GM21825 (cell line): ENCODE measurements at regions not wholly inside any gene's neighbourhood (a gene's known extent, or its start where the extent isn't known, plus 50 kb on each side); places are given as distances from the start of the nearest gene placed in this dataset.
"Not testable (repeated sequence)": the region's sequence is repeated elsewhere in the genome, so short reads cannot be mapped to it uniquely, and the experiment has no call there.

ENCODE experiments used
- ATAC-seq: cut with Tn5 transposase; IDR thresholded peaks from one replicate; pipeline ENCODE4 v1.9.1; 2021; ENCODE audit warnings: mild to moderate bottlenecking, moderate library complexity; ENCODE audit not compliant: unreplicated experiment

DNA sequence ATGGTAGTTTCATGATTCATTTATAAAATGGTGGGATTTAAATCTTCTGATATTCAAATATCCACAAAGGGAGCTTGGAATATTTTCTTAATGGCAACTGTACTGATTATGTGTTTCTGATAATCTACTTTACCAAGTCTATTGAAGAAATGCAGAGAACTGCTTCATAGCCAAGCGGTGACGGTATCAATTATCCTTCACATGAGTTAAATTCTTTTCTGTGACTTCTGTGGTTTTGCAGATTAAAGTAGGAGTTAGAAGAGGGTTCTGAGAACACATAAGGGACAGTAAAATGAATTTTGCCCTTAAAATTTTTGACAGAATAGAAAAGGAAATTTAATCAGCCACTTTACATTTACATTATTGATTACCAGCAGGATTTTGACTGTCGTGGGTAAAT lies 563.2 kb downstream of the GBE1 start:
- ATAC-seq = no peak

DNA sequence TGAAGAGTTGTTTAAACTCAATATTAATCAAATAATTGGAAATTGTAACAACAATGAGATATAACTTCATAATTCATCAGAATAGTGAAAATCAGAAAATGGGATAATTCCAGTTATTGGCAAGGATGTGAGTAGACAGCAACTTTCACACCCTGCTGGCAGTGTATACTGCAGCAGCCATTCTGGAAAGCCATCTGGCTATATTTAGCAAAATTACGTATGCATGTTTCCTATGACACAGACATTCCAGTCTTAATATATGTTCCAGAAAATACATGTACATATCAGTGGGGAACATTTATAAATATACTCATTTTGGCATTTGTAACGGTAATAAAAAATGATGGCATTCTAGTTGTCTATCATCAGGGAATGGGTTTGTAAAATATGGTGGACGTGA lies 564.1 kb downstream of the GBE1 start:
- no peak for ATAC-seq

DNA sequence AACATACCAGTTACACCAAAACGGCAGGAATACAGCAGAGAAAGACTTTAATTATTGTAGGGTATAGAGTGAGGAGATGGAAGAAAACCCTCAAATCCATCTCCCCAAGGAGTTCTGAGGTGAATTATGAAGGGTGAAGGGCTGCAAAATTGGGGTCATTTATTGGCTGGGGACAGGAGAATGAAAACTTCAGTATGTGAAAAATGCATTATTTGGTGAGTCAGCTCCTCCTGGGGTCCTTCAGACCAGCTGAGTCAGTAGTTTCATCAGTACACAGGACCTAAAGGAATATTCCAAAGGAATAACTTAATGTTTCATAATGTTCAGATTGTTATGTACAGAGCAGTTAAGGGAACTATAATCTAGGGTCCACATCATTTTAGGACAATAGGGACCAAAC lies 566.0 kb downstream of the GBE1 start:
- ATAC-seq = no peak

DNA sequence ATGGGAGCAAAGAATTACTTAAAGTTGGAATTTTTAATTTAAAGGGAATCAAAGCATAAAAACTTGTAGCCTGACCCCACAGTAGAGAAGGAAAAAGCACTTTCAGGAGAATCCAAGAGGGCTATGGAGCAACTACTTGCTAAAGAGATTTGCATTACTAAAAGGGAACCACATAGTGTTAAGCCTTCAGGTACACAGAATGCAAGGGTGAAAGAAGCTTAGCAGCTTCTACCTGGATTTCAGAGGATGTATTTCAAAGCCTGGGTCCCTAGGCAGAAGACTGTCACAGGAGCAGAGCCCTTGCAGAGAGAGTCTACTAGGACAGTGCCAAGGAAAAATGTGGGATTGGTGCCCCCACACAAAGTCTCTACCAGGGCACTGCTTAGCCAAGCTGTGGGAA lies 575.0 kb downstream of the GBE1 start:
- ATAC-seq = no peak

DNA sequence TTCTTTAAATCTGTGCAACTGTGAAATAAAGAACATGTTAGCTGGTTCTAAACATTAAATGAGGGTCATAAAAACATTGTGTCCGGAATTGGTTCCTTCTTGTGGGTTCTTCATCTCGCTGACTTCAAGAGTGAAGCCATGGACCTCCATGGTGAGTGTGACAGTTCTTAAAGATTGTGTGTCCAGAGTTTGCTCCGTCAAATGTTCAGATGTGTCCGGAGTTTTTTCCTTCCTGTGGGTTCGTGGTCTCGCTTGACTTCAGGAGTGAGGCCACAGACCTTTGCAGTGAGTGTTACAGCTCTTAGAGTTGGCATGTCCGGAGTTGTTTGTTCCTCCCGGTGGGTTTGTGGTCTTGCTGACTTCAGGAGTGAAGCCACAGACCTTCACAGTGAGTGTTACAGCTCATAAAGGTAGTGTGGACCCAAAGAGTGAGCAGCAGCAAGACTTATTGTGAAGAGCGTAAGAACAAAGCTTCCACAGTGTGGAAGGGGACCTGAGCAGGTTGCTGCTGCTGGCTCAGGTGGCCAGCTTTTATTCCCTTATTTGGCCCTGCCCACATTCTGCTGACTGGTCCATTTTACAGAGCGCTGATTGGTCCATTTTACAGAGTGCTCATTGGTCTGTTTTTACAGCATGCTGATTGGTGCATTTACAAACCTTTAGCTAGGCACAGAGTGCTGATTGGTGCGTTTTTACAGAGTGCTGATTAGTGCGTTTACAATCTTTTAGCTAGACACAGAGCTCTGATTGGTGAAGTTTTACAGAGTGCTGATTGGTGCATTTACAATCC lies 579.2 kb downstream of the GBE1 start:
- ATAC-seq = not testable (repeated sequence)

DNA sequence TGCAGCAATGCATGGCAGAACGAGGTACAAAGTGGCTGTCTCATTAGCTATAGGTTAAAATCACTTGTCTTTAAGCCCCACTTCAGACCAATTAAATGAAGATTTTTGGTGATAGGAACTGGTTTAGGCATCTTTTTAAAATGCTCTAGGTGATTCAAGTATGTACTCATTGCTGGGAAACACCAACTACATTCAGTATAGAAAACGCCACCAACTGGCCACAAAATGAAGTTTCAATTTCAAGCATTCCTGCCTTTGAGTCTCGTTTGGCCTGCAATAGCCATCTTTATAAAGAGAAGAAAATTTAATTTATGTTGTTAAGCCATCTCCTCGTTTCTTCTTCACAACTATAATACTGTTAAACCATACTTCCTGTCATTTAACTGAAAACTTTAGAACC lies 587.9 kb downstream of the GBE1 start:
- ATAC-seq = no peak

DNA sequence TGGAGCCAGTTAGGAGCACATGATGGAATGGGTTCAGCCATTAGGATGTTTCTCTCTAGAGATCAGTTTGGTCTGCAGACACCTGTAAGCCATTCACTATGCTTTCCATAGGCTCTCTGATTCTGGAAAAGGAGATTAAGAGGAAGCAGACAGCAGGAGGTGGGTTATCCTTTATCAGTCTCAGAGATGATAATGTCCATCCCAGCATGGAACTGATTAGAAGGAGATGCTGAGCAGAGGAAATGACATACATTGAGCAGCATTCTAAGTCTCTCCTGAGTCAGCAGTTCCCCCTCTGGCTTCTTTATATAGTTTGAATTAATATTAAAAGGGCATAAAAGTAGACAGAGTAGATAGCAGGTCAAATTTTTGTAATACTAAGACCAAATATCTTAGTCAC lies 591.1 kb downstream of the GBE1 start:
- ATAC-seq = no peak

DNA sequence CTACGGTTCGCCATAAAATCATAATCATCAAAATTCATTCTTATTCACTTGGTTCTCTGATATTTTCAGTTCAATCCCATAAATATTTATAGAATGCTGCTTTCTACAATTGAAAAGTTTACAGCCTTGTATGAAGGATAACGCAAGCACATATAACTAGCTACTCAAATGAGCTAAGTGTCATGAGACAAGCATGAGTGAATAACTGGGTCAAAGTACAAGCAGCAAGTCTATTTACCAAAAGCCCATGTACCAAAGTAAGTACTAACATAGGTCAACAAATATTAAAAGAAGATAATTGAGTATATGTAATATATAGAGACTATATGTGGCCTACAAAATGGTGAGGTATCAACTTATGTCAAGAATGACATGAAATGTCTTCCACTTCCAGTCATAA lies 596.6 kb downstream of the GBE1 start:
- ATAC-seq = no peak

DNA sequence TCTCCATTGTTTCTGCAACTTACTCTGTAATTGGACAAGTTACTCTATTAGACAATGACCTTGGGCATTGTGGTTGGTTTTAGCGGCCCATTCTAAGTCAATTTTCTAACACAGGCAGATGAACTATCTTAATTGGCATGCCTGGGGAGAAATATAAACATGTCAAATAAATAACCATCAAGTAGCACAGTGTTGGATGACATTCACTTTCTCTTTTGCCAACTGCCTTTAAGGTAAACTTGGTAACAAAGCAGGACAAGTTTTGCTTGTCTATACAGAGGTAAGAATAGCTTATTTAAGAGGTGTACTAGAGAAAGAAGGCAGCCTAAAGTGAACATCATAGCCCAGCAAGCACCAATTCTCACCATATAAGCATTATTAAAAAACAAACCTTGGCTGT lies 599.6 kb downstream of the GBE1 start:
- no peak for ATAC-seq

DNA sequence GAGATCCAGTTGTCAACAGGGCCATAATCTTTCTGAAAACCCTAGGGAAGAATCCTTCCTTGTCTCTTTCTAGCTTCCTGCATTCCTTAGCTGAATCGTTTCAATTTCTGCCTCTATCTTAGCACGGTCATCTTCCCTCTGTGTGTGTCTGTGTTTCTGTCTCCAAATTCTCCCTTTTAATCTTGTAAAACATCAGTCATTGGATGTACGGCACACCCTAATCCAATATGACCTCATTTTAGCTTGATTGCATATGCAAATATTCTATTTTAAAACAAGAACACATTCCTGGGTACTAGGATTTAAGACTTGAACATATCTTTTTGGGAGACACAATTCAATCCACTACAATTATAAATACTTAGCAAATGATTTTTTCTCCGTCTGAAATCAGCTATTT lies 600.3 kb downstream of the GBE1 start:
- ATAC-seq = no peak

DNA sequence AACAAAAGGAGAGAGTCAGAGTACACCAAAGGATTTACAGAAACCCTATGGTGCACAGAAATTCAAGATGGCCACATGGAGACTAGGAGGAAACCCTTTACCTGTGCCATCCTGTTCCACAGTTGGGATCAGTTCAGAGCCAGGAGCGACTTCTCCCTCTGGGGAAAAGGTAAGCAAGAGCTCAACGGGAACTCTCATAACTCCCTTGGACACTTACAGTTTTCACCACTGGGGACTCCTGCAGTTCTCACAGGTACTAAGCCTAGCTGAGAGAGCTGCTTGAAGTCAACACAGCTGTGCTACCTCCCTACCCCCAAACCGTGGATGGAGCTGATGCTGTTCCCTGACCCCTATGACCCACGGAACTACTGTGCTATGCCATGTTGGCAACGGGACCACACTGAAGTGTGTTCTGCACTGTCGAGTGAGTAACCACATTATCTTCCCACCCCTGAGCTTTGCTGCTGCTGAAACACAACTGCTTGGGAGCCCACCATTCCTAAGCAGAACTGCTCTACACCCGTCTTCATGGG lies 606.8 kb downstream of the GBE1 start:
- ATAC-seq = no peak

DNA sequence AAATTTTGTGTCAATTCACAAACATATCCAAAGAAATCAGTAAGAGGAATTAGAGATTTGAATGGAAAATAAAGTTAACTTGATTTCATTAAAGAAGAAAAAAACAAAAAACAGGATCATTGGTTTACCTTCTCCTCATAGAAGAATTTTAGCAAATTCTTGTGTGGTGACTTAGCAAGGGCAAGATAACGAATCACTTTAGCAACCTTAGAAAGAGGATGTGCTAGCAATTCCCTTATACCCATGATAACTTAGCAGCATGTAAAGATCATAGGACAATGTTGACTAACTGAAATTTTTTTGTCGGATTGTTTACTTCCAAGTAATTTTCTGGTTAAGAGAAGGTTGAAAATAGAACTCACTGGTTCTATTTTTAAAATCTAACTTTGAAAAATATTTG lies 609.3 kb downstream of the GBE1 start:
- ATAC-seq = no peak

DNA sequence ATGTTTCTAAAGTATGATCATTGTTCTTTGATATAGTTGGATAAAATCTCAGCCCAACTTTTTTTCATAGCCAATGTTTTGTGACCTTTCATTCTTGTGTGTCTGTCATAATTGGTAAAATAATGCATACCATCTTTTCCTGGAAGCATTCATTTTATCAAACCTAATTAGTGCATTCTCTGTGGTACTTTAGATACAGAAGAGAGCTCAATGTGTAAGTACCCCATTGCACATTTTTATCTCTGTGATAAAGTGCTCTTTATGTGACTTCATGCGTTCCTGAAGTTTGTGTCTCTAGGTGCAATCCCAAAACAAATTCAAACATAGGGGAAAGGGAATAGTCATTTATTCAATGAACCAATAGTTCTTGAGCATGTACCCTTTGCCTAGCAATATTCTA lies 628.5 kb downstream of the GBE1 start:
- no peak for ATAC-seq

DNA sequence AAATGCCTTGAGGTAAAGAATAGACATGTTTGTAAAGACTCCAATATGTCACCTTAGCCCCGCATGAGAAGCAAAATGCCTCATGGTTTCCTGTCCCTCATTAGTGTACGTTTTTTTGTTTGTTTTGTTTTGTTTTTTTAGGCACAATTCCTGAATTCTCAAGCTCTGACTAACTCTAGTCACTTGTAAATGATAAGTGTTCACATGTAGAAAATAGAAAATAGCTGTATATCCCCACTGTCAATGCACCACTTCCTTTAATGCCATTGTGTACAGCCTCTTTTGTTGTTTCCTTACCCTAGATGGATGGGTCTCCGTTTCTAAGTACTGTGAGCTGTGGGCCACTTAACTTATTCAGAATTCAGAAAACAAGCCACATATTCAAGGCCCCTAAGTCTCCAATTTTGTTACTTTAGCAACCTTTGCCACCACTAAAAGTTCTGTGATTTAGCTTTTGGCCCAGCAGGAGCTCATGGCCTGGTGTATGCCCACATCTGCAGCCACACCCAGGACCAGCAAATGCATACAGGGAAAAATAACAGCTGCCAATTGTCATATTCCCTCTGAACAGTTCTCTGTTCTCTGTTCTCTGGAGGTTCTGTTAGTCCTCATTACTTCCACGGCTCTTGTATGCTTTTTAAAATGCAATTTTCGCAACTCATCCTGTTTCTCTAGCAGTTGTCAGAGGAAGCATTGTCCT lies 655.5 kb downstream of the GBE1 start:
- no peak for ATAC-seq

DNA sequence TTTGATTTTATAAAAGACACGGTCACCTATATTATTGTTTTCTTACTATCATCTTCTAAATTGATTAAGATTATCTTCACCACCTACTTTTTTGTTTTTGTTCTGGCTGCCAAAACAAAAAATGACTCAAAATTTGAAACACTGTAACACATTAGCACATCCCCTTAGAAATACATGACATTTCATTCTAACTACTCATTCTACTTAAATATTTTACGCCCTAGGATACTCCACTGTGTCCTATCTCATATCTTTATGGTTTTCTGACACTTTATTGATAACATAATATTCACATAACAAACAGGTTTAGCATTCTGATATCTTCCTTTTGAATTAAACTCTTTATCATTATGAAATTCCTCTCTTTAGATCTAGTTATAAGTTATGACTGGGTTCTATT lies 656.2 kb downstream of the GBE1 start:
- ATAC-seq = no peak

DNA sequence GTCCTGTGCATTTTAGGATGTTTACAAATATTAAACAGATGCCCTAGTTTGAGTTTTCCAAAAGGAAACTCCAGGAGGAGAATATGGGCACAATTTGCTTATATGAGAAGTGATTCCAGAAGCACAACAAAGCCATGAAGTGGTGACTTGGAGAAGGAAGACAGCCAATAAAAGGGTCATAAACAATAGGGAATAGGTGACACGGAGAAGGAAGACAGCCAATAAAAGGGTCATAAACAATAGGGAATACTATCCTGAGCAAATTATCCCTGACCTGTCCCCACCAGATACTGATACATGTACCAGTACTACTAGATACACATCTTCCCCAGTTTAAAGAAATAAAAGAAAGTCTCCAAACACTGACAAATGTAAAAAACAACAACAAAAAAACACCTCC lies 663.6 kb downstream of the GBE1 start:
- ATAC-seq = no peak

DNA sequence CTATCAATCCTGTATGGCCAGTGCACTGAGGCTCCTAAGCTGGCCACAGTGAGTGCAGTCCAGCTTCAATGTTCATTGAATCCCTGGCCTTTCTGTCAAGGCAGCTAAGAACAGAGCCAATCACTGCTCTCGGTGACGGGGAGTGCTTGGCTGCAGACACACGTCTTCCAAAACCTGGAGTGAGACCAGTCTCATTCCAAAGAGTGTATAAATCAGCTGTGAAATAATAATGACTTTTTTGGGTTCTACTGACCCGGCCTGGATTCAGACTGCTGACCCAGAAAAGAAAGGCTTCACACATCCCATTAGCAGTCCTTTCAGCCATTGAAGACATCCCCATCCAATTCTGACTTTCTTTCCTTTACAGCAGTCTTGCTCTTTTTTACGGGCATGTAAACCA lies 665.5 kb downstream of the GBE1 start:
- ATAC-seq = no peak

DNA sequence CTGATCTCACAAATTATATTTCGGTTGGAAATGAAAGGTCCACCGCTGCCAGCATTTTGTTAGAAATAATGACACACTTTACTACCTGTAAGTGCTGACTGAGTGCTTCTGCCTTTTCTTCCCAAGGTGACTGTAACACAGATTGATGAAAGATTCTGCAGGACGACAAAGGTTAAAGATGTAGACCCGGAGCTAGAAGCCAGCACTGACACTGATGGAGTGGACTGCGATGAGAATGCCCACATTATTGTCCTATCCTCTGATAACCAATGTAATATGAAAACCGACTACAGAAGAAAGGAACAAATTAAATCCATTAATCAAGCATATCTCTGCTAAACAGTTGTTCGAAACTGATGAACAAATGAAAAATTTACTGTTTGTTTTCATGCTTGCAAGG lies 666.5 kb downstream of the GBE1 start:
- no peak for ATAC-seq

DNA sequence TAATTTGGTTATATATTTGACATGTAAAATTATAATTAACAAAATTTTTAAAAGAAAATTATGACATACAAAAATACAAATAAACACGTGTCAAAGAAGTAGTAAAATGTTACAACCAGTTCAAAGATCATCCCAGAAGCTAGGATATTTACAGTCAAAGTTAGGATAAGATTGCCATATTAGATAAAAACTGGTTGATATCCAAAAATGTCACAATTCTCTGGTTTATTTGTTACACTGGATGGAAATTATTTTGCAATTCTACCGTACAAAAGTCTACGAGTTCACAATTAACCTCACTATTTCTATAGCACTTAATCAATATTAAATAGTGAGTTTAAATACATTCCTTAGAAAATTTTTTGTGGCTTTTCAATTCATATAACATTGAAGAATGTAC lies 673.8 kb downstream of the GBE1 start:
- ATAC-seq = no peak

DNA sequence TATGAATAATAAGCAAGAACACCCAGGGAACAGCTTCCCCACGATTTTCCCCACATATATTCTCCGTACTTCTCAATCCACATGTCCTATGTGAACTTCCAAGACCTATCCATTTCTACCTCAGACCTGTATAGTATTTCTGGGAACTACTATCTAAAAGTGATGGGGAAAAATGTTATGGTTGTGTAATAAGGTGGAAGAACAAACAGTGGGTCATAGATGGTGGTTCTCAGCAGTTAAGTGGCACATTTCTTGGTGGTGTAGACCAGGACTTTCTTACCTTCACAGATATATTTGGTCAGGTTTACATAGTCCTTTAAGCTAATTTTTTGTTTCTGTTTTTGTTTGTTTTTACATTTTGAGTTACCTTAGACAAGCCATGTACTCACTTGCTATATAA lies 675.1 kb downstream of the GBE1 start:
- ATAC-seq = no peak

DNA sequence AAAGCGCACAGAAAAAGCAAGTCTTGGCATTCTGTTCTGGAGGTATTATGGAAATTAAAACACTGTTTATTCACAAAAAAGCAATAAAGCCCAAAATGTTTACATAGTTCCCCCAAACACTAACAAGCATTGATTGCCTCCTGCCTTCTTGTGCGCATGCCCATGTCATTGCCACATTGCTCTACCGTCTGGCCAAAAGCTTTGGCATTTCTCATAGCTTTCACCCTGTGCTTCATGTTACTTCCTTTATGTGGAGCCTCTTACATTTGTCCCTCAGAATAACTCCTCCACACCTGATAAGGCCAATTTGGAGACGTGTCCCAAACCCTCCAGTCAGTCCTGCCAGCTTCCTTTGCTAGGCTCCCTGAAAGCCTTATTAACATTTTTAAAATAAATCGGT lies 680.8 kb downstream of the GBE1 start:
- ATAC-seq = no peak

DNA sequence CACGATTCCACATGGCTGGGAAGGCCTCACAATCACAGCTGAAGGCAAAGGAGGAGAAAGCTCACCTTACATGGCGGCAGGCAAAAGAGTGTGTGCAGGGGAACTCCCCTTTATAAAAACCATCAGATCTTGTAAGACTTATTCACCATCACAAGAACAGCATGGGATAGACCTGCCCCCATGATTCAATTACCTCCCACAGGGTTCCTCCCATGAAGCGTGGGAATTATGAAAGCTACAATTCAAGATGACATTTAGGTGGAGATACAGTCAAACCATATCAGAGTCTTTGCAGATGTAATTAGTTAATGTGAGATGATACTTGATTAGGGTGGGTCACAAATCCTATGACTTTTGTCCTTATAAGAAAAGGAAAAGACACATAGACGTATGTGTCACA lies 688.9 kb downstream of the GBE1 start:
- ATAC-seq = no peak

DNA sequence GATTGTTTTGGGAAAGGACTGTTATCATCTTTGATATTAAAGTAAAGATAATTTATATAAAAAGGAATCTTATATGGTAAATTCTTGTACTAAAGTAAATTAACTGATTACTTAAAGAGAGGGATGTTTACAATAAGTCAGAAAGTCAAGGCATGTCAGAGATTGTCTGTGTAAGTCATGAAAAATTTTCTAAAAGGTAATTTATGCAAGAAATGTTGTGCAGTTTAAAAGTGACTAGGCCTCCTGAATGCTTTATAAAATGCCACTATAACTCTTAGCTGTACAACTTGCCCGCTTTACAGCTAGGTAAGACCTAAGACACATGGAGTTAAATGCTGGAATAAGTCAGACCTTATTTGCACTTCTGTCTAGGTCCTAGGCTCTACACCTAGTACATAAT lies 692.9 kb downstream of the GBE1 start:
- no peak for ATAC-seq
